ENCODE measurements at regions not wholly inside any gene's neighbourhood (a gene's known extent, or its start where the extent isn't known, plus 50 kb on each side); places are given as distances from the start of the nearest gene placed in this dataset.
"Not testable (repeated sequence)": the region's sequence is repeated elsewhere in the genome, so short reads cannot be mapped to it uniquely, and the experiment has no call there.

GRCh38 chrX:65451663-65452062 is 82.9 kb downstream of the LAS1L start:
- peak; percentile 4 for DNase-seq

GRCh38 chrX:65420154-65420553 is 114.4 kb downstream of the LAS1L start:
- DNase-seq = no peak

- not testable (repeated sequence) for DNase-seq
Measured at GRCh38 chrX:65407662-65408061, 126.9 kb downstream of the LAS1L start.

GRCh38 chrX:65407157-65407626 is 127.4 kb downstream of the LAS1L start:
- no peak for DNase-seq

- DNase-seq = no peak
Measured at GRCh38 chrX:65406532-65406931, 128.1 kb downstream of the LAS1L start.

- DNase-seq = no peak
Measured at GRCh38 chrX:65392284-65392683, 142.3 kb downstream of the LAS1L start.

GRCh38 chrX:65389120-65389519 is 145.5 kb downstream of the LAS1L start:
- not testable (repeated sequence) for DNase-seq
